HG02870 (cell line): ENCODE measurements at regions not wholly inside any gene's neighbourhood (a gene's known extent, or its start where the extent isn't known, plus 50 kb on each side); places are given as distances from the start of the nearest gene placed in this dataset.

ENCODE experiments used
- ATAC-seq: cut with Tn5 transposase; IDR thresholded peaks from one replicate; pipeline ENCODE4 v1.9.1; 2021; ENCODE audit warnings: mild to moderate bottlenecking, moderate library complexity; ENCODE audit not compliant: unreplicated experiment

GRCh38 chr16:6248199-6248598, 1084.4 kb upstream of the RBFOX1 start:
- ATAC-seq = no peak

- no peak for ATAC-seq
Measured at GRCh38 chr16:6247775-6248174, 1084.9 kb upstream of the RBFOX1 start.

GRCh38 chr16:6247150-6247549, 1085.5 kb upstream of the RBFOX1 start:
- no peak for ATAC-seq

GRCh38 chr16:6246266-6246665, 1086.4 kb upstream of the RBFOX1 start:
- ATAC-seq = no peak

GRCh38 chr16:6232056-6232455, 1100.6 kb upstream of the RBFOX1 start:
- no peak for ATAC-seq

- ATAC-seq = no peak
Measured at GRCh38 chr16:6231398-6231797, 1101.2 kb upstream of the RBFOX1 start.

GRCh38 chr16:6229186-6229585, 1103.5 kb upstream of the RBFOX1 start:
- ATAC-seq = no peak

- ATAC-seq = no peak
Measured at GRCh38 chr16:6218855-6219254, 1113.8 kb upstream of the RBFOX1 start.

- no peak for ATAC-seq
Measured at GRCh38 chr16:6216836-6217235, 1115.8 kb upstream of the RBFOX1 start.

- no peak for ATAC-seq
Measured at GRCh38 chr16:6211644-6212043, 1114.0 kb upstream of the EEF2KMT start.

GRCh38 chr16:6209355-6209930, 1111.8 kb upstream of the EEF2KMT start:
- ATAC-seq = no peak

- ATAC-seq = no peak
Measured at GRCh38 chr16:6207580-6207979, 1110.0 kb upstream of the EEF2KMT start.

- no peak for ATAC-seq
Measured at GRCh38 chr16:6207124-6207523, 1109.5 kb upstream of the EEF2KMT start.

- no peak for ATAC-seq
Measured at GRCh38 chr16:6206080-6206479, 1108.5 kb upstream of the EEF2KMT start.

- no peak for ATAC-seq
Measured at GRCh38 chr16:6204945-6205344, 1107.3 kb upstream of the EEF2KMT start.

- ATAC-seq = no peak
Measured at GRCh38 chr16:6200861-6201260, 1103.3 kb upstream of the EEF2KMT start.

GRCh38 chr16:6200271-6200670, 1102.7 kb upstream of the EEF2KMT start:
- no peak for ATAC-seq

GRCh38 chr16:6195966-6196365, 1098.4 kb upstream of the EEF2KMT start:
- ATAC-seq = no peak

GRCh38 chr16:6193718-6194117, 1096.1 kb upstream of the EEF2KMT start:
- no peak for ATAC-seq

GRCh38 chr16:6192984-6193383, 1095.4 kb upstream of the EEF2KMT start:
- no peak for ATAC-seq

GRCh38 chr16:6192532-6192931, 1094.9 kb upstream of the EEF2KMT start:
- no peak for ATAC-seq

GRCh38 chr16:6190776-6191175, 1093.2 kb upstream of the EEF2KMT start:
- no peak for ATAC-seq

- ATAC-seq = no peak
Measured at GRCh38 chr16:6189216-6189615, 1091.6 kb upstream of the EEF2KMT start.
